IMR-90 (cell line): ENCODE measurements at regions not wholly inside any gene's neighbourhood (a gene's known extent, or its start where the extent isn't known, plus 50 kb on each side); places are given as distances from the start of the nearest gene placed in this dataset.

Source experiments
- ATAC-seq: fragments of 200-7000 bp; cut with Tn5 transposase; 2 replicates; pipeline ENCODE4 v1.9.1; 2020; ENCODE audit warnings: low read depth, mild to moderate bottlenecking, moderate library complexity
- BruUV-seq: library from RNA; stranded (reverse); fragments of 400-500 nt; replicated peaks from 2 replicates; lab custom pipeline; 2021; lab: Mats Ljungman, UMichigan
- CTCF ChIA-PET: fragments of 300-600 bp; formaldehyde crosslinking; extraction: SDS; loops from one replicate; lab custom pipeline; 2021; ENCODE audit warnings: antibody characterized with exemption; lab: Yijun Ruan, JAX
- POLR2A ChIA-PET: fragments of 300-600 bp; sonication (Branson Sonifier 250); formaldehyde crosslinking; loops from one replicate; lab custom pipeline; 2022; ENCODE audit warnings: antibody characterized with exemption; ENCODE audit not compliant: unreplicated experiment; lab: Charles Lee
- DNase-seq: peaks from one replicate; pipeline ENCODE4 v3.0.0; 2013
- H2AFZ ChIP-seq: replicated peaks from 2 replicates; pipeline ENCODE3; 2013; ENCODE audit warnings: low read length, mild to moderate bottlenecking; ENCODE audit not compliant: poor library complexity
- H2AK5ac ChIP-seq: 2 replicates; pipeline ENCODE4 v1.6.1; 2013; ENCODE audit warnings: low read depth, low read length, inconsistent platforms
- H2AK9ac ChIP-seq: replicated peaks from 2 replicates; pipeline ENCODE3; 2013; ENCODE audit warnings: mild to moderate bottlenecking, low read depth, low read length, moderate library complexity; ENCODE audit not compliant: poor library complexity
- H2BK120ac ChIP-seq: 2 replicates; pipeline ENCODE4 v1.6.1; 2013; ENCODE audit warnings: low read depth, low read length, inconsistent platforms
- H2BK15ac ChIP-seq: 3 replicates; pipeline ENCODE4 v1.6.1; 2013; ENCODE audit warnings: low read depth, low read length, inconsistent platforms
- H2BK20ac ChIP-seq: 2 replicates; pipeline ENCODE4 v1.6.1; 2013; ENCODE audit warnings: low read depth, mild to moderate bottlenecking, inconsistent platforms, low read length, moderate library complexity
- H2BK5ac ChIP-seq: 2 replicates; pipeline ENCODE4 v1.6.1; 2013; ENCODE audit warnings: mild to moderate bottlenecking, low read depth, low read length, inconsistent platforms; ENCODE audit not compliant: poor library complexity, severe bottlenecking
- H3K14ac ChIP-seq: replicated peaks from 2 replicates; pipeline ENCODE4 v1.6.1; 2013; ENCODE audit warnings: low read depth, low read length, inconsistent platforms
- H3K18ac ChIP-seq: 2 replicates; pipeline ENCODE4 v1.6.1; 2013; ENCODE audit warnings: low read depth, low read length, control low read depth
- H3K23ac ChIP-seq: 2 replicates; pipeline ENCODE4 v1.6.1; 2013; ENCODE audit warnings: low read depth, low read length, inconsistent platforms
- H3K27ac ChIP-seq: 2 replicates; pipeline ENCODE4 v1.5.1; 2013; ENCODE audit warnings: mild to moderate bottlenecking, control low read depth, low read length; ENCODE audit not compliant: insufficient read depth
- H3K27me3 ChIP-seq: 2 replicates; pipeline ENCODE4 v1.6.1; 2013; ENCODE audit warnings: low read length; ENCODE audit not compliant: control insufficient read depth, insufficient read depth
- H3K36me3 ChIP-seq: 2 replicates; pipeline ENCODE4 v1.6.1; 2013; ENCODE audit warnings: low read length, mixed read lengths; ENCODE audit not compliant: control insufficient read depth, insufficient read depth
- H3K4ac ChIP-seq: 2 replicates; pipeline ENCODE4 v1.6.1; 2013; ENCODE audit warnings: low read depth, low read length, inconsistent platforms
- H3K4me1 ChIP-seq: 2 replicates; pipeline ENCODE4 v1.6.1; 2013; ENCODE audit warnings: low read length, mixed read lengths; ENCODE audit not compliant: control insufficient read depth, insufficient read depth
- H3K4me2 ChIP-seq: 2 replicates; pipeline ENCODE4 v1.6.1; 2013; ENCODE audit warnings: low read depth, mild to moderate bottlenecking, control low read depth, low read length, moderate library complexity
- H3K4me3 ChIP-seq: 2 replicates; pipeline ENCODE4 v1.5.1; 2013; ENCODE audit warnings: low read depth, mild to moderate bottlenecking, control low read depth, low read length, moderate library complexity; ENCODE audit not compliant: insufficient read depth
- H3K56ac ChIP-seq: 2 replicates; pipeline ENCODE4 v1.6.1; 2013; ENCODE audit warnings: low read length, inconsistent platforms; ENCODE audit not compliant: insufficient read depth; ENCODE audit errors: extremely low read depth
- H3K79me1 ChIP-seq, 2 experiments: 2 replicates each; pipeline ENCODE4 v1.6.1; 2013; ENCODE audit warnings: low read length in 2 of 2, inconsistent platforms in 1 of 2, low read depth in 1 of 2
- H3K9ac ChIP-seq: 2 replicates; pipeline ENCODE4 v1.6.1; 2013; ENCODE audit warnings: low read depth, low read length, control low read depth
- H3K9me1 ChIP-seq: 2 replicates; pipeline ENCODE4 v1.6.1; 2013; ENCODE audit warnings: low read length, inconsistent platforms; ENCODE audit not compliant: insufficient read depth
- H3K9me3 ChIP-seq: 2 replicates; pipeline ENCODE4 v1.6.1; 2013; ENCODE audit warnings: low read length; ENCODE audit not compliant: control insufficient read depth, insufficient read depth
- H4K20me1 ChIP-seq: 2 replicates; pipeline ENCODE4 v1.6.1; 2013; ENCODE audit warnings: low read length, inconsistent platforms; ENCODE audit not compliant: insufficient read depth
- H4K5ac ChIP-seq: 2 replicates; pipeline ENCODE4 v1.6.1; 2013; ENCODE audit warnings: mild to moderate bottlenecking, low read depth, low read length, control low read depth
- H4K8ac ChIP-seq, 2 experiments: 2 replicates each; pipeline ENCODE4 v1.6.1; 2013; ENCODE audit warnings: low read depth in 2 of 2, low read length in 2 of 2, control low read depth in 1 of 2, inconsistent platforms in 1 of 2
- H4K91ac ChIP-seq: 2 replicates; pipeline ENCODE4 v1.6.1; 2013; ENCODE audit warnings: low read depth, low read length, inconsistent platforms; ENCODE audit not compliant: insufficient read depth
- CEBPB ChIP-seq: IDR thresholded peaks from 2 replicates; pipeline ENCODE4 v1.6.1; 2012; ENCODE audit warnings: low read depth, low read length, improper control_type of control experiment
- FOS ChIP-seq: fragments of 150-350 bp; IDR thresholded peaks from 2 replicates; pipeline ENCODE4 v1.6.1; 2016; ENCODE audit warnings: low read depth, low read length
- NFE2L2 ChIP-seq: fragments of 150-350 bp; IDR thresholded peaks from 2 replicates; pipeline ENCODE4 v1.6.1; 2016; ENCODE audit warnings: low read depth, mild to moderate bottlenecking, low read length
- POLR2A ChIP-seq: IDR thresholded peaks from 2 replicates; pipeline ENCODE4 v1.6.1; 2012; ENCODE audit warnings: mild to moderate bottlenecking, low read depth, low read length
- SMC3 ChIP-seq: fragments of 150-350 bp; IDR thresholded peaks from 2 replicates; pipeline ENCODE4 v1.6.1; 2016; ENCODE audit warnings: low read depth, mild to moderate bottlenecking, antibody characterized with exemption, low read length, moderate library complexity
- WGBS, 2 experiments: methylation state at CpG; one replicate each; pipeline versions ENCODE4 v1.1.5 to v1.1.7; 2013; ENCODE audit warnings: missing lambda C conversion rate in 2 of 2; ENCODE audit not compliant: insufficient read length in 1 of 2; ENCODE audit errors: extremely low coverage in 2 of 2; 5-methylcytosine and 5-hydroxymethylcytosine counted together
- dilution Hi-C: fragments of 300-500 bp; cut with HindIII; formaldehyde crosslinking; loops from one replicate; pipeline ENCODE4 v1.14.3; 2018; ENCODE audit warnings: low sequenced_read_pairs; ENCODE audit not compliant: unreplicated experiment
- in situ Hi-C: fragments of 300-500 bp; cut with MboI; formaldehyde crosslinking; loops from 3 replicates; pipeline ENCODE4 v1.14.3; 2019; ENCODE audit warnings: low sequenced_read_pairs, inconsistent platforms, mixed read lengths
- intact Hi-C: fragments of 100-400 bp; cut with micrococcal nuclease; formaldehyde crosslinking; loops from 2 replicates; pipeline ENCODE4 v1.10.0; 2022
- TF ChIP-seq, protein P1 (sequence below): fragments of 150-350 bp; IDR thresholded peaks from 2 replicates; pipeline ENCODE4 v1.6.1; 2017; ENCODE audit warnings: mild to moderate bottlenecking, antibody characterized with exemption, low read length, low read depth
- TF ChIP-seq, protein P2 (sequence below): fragments of 150-350 bp; IDR thresholded peaks from 2 replicates; pipeline ENCODE4 v1.6.1; 2016; ENCODE audit warnings: low read depth, mild to moderate bottlenecking, low read length, moderate library complexity, borderline replicate concordance

DNA sequence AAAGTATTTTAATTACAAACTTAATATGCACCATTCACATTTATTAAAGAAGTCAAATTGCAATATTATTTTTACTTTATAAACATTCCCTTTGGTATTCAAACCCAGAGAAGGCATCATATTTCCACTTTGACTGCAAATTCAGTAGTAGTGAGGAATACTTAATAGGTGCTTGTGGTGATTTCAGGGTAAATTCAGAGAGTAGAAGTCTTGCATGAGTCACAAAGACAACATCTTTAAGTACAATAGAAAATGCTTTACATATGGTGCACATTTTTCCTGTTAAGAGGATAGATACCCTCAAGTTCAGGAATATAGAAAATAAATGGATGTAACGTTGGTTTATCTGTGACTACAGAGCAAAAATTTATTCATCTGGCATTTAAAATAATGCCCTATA lies 390.2 kb downstream of the TENT5A start:
- Histone ChIP-seq H4K8ac (no peak overlapping the region), H3K4me1 (no peaks in the 10 kb centered on the region), H2AK5ac (no peak overlapping the region), H3K27me3 (peaks cover 2% of the 10 kb centered on the region; the same call in 1 of the 2 replicates), H2AK9ac (no peak overlapping the region), H3K4ac (no peak overlapping the region), H3K4me3 (no peak overlapping the region), H3K4me2 (no peak overlapping the region), H2BK15ac (no peak overlapping the region), H2BK5ac (no peak overlapping the region), H3K9me1 (no peaks in the 10 kb centered on the region), H4K91ac (no peak overlapping the region), H3K27ac (no peak overlapping the region), H3K23ac (no peak overlapping the region), H3K9me3 (no peaks in the 10 kb centered on the region), H3K14ac (no peak overlapping the region), H3K36me3 (no peaks in the 10 kb centered on the region), H3K79me1 (no peaks in the 10 kb centered on the region), H3K9ac (no peak overlapping the region), H2AFZ (no peak overlapping the region), H4K20me1 (no peaks in the 10 kb centered on the region), H4K5ac (no peak overlapping the region), H2BK20ac (no peak overlapping the region), H3K56ac (no peak overlapping the region), H2BK120ac (no peak overlapping the region), H3K18ac (no peak overlapping the region)
- ChIA-PET CTCF (no interaction called here), POLR2A (no interaction called here)
- TF ChIP-seq, protein P1, sequence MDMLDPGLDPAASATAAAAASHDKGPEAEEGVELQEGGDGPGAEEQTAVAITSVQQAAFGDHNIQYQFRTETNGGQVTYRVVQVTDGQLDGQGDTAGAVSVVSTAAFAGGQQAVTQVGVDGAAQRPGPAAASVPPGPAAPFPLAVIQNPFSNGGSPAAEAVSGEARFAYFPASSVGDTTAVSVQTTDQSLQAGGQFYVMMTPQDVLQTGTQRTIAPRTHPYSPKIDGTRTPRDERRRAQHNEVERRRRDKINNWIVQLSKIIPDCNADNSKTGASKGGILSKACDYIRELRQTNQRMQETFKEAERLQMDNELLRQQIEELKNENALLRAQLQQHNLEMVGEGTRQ, result no peak
- no peak for TF ChIP-seq FOS
- TF ChIP-seq NFE2L2, result no peak
- TF ChIP-seq, protein P2, sequence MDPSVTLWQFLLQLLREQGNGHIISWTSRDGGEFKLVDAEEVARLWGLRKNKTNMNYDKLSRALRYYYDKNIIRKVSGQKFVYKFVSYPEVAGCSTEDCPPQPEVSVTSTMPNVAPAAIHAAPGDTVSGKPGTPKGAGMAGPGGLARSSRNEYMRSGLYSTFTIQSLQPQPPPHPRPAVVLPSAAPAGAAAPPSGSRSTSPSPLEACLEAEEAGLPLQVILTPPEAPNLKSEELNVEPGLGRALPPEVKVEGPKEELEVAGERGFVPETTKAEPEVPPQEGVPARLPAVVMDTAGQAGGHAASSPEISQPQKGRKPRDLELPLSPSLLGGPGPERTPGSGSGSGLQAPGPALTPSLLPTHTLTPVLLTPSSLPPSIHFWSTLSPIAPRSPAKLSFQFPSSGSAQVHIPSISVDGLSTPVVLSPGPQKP, result no peak
- no peak for TF ChIP-seq CEBPB
- TF ChIP-seq SMC3, result no peak
- TF ChIP-seq POLR2A, result no peak
- intact Hi-C loops (no loop called here), dilution Hi-C loops (no loop called here), in situ Hi-C loops (no loop called here)
- ATAC-seq, result no peak
- peak; percentile 38 for DNase-seq
- WGBS, 2 experiments, result no CpG with 5 or more reads among the region's 1 CpG
- BruUV-seq, result no TSS peak
